Body of pancreas (tissue), 4 donors: ENCODE measurements at regions not wholly inside any gene's neighbourhood (a gene's known extent, or its start where the extent isn't known, plus 50 kb on each side); places are given as distances from the start of the nearest gene placed in this dataset.

Experiments
- POLR2A ChIP-seq, 3 donors: fragments of 450-650 bp; IDR thresholded peaks; one replicate each; pipeline ENCODE4 v1.6.1; 2016; ENCODE audit warnings: antibody characterized with exemption in 3 of 3, mild to moderate bottlenecking in 2 of 3
- TF ChIP-seq, protein P1 (sequence below), 7 experiments: fragments of 450-650 bp in 4 of 7; fragments of 200-600 bp in 3 of 7; sonication (generic) in 3 of 7; IDR thresholded peaks; one replicate each; pipeline ENCODE4 v1.5.1; 2016 to 2019; ENCODE audit warnings: antibody characterized with exemption in 7 of 7

GRCh38 chr9:14403081-14403480 is 89.1 kb upstream of the NFIB start:
- no peak for TF ChIP-seq POLR2A (IDR thresholded peaks at IDR 0.05)
- TF ChIP-seq, protein P1, sequence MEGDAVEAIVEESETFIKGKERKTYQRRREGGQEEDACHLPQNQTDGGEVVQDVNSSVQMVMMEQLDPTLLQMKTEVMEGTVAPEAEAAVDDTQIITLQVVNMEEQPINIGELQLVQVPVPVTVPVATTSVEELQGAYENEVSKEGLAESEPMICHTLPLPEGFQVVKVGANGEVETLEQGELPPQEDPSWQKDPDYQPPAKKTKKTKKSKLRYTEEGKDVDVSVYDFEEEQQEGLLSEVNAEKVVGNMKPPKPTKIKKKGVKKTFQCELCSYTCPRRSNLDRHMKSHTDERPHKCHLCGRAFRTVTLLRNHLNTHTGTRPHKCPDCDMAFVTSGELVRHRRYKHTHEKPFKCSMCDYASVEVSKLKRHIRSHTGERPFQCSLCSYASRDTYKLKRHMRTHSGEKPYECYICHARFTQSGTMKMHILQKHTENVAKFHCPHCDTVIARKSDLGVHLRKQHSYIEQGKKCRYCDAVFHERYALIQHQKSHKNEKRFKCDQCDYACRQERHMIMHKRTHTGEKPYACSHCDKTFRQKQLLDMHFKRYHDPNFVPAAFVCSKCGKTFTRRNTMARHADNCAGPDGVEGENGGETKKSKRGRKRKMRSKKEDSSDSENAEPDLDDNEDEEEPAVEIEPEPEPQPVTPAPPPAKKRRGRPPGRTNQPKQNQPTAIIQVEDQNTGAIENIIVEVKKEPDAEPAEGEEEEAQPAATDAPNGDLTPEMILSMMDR (IDR thresholded peaks at IDR 0.05), result no peak
